ENCODE measurements at regions not wholly inside any gene's neighbourhood (a gene's known extent, or its start where the extent isn't known, plus 50 kb on each side); places are given as distances from the start of the nearest gene placed in this dataset.

GRCh38 chr4:33045334-33045733 is 2325.2 kb downstream of the PCDH7 start:
- no peak for TF ChIP-seq CTCF (IDR thresholded peaks at IDR 0.05)
- H3K9me3 Mint-ChIP-seq (ENCODE audit: unreplicated experiment): no peaks in the 10 kb centered on the region
- no peaks in the 10 kb centered on the region for H3K36me3 Mint-ChIP-seq (ENCODE audit: unreplicated experiment)
- H3K4me1 Mint-ChIP-seq (ENCODE audit: unreplicated experiment): peaks cover 20% of the 10 kb centered on the region
- H3K4me3 Mint-ChIP-seq (ENCODE audit: unreplicated experiment): no peak overlapping the region
- peak overlapping the region; percentile 45 for H3K27ac Mint-ChIP-seq (ENCODE audit: unreplicated experiment)
- DNase-seq (ENCODE audit: extremely low spot score, unreplicated experiment): no peak
- H3K27me3 Mint-ChIP-seq (ENCODE audit: unreplicated experiment): no peaks in the 10 kb centered on the region

GRCh38 chr4:33052241-33052640 is 2332.1 kb downstream of the PCDH7 start:
- Mint-ChIP-seq H3K9me3 (ENCODE audit: unreplicated experiment) (no peaks in the 10 kb centered on the region), H3K27ac (ENCODE audit: unreplicated experiment) (no peak overlapping the region), H3K4me1 (ENCODE audit: unreplicated experiment) (peaks cover 4% of the 10 kb centered on the region), H3K36me3 (ENCODE audit: unreplicated experiment) (no peaks in the 10 kb centered on the region), H3K27me3 (ENCODE audit: unreplicated experiment) (no peaks in the 10 kb centered on the region), H3K4me3 (ENCODE audit: unreplicated experiment) (no peak overlapping the region)
- no peak for TF ChIP-seq CTCF (IDR thresholded peaks at IDR 0.05)
- DNase-seq (ENCODE audit: extremely low spot score, unreplicated experiment): no peak

- H3K9me3 Mint-ChIP-seq (ENCODE audit: unreplicated experiment): no peaks in the 10 kb centered on the region
- H3K4me3 Mint-ChIP-seq (ENCODE audit: unreplicated experiment): no peak overlapping the region
- H3K4me1 Mint-ChIP-seq (ENCODE audit: unreplicated experiment): peaks cover 4% of the 10 kb centered on the region
- no peak overlapping the region for H3K27ac Mint-ChIP-seq (ENCODE audit: unreplicated experiment)
- TF ChIP-seq CTCF (IDR thresholded peaks at IDR 0.05): no peak
- no peak for DNase-seq (ENCODE audit: extremely low spot score, unreplicated experiment)
- H3K36me3 Mint-ChIP-seq (ENCODE audit: unreplicated experiment): no peaks in the 10 kb centered on the region
- H3K27me3 Mint-ChIP-seq (ENCODE audit: unreplicated experiment): no peaks in the 10 kb centered on the region
Measured at GRCh38 chr4:33054161-33054560, 2334.0 kb downstream of the PCDH7 start.

GRCh38 chr4:33054656-33055196 is 2334.6 kb downstream of the PCDH7 start:
- Mint-ChIP-seq H3K9me3 (ENCODE audit: unreplicated experiment) (no peaks in the 10 kb centered on the region), H3K4me1 (ENCODE audit: unreplicated experiment) (peaks cover 4% of the 10 kb centered on the region), H3K4me3 (ENCODE audit: unreplicated experiment) (no peak overlapping the region), H3K36me3 (ENCODE audit: unreplicated experiment) (no peaks in the 10 kb centered on the region), H3K27me3 (ENCODE audit: unreplicated experiment) (no peaks in the 10 kb centered on the region), H3K27ac (ENCODE audit: unreplicated experiment) (no peak overlapping the region)
- no peak for DNase-seq (ENCODE audit: extremely low spot score, unreplicated experiment)
- TF ChIP-seq CTCF (IDR thresholded peaks at IDR 0.05): no peak

- no peak overlapping the region for H3K4me3 Mint-ChIP-seq (ENCODE audit: unreplicated experiment)
- DNase-seq (ENCODE audit: extremely low spot score, unreplicated experiment): no peak
- H3K27me3 Mint-ChIP-seq (ENCODE audit: unreplicated experiment): no peaks in the 10 kb centered on the region
- peaks cover under 1% of the 10 kb centered on the region for H3K9me3 Mint-ChIP-seq (ENCODE audit: unreplicated experiment)
- no peaks in the 10 kb centered on the region for H3K36me3 Mint-ChIP-seq (ENCODE audit: unreplicated experiment)
- no peak for TF ChIP-seq CTCF (IDR thresholded peaks at IDR 0.05)
- H3K4me1 Mint-ChIP-seq (ENCODE audit: unreplicated experiment): peaks cover 11% of the 10 kb centered on the region
- H3K27ac Mint-ChIP-seq (ENCODE audit: unreplicated experiment): no peak overlapping the region
Measured at GRCh38 chr4:33057736-33058135, 2337.6 kb downstream of the PCDH7 start.
